B cell (primary cell): ENCODE measurements at regions not wholly inside any gene's neighbourhood (a gene's known extent, or its start where the extent isn't known, plus 50 kb on each side); places are given as distances from the start of the nearest gene placed in this dataset.

Experiments
- ATAC-seq: fragments of 200-7000 bp; cut with Tn5 transposase; one replicate; pipeline ENCODE4 v1.10.0; 2021; ENCODE audit warnings: low read depth, mild to moderate bottlenecking, moderate number of reproducible peaks, moderate library complexity
- CTCF ChIA-PET: fragments of 350-600 bp; sonication (Branson Sonifier 250); formaldehyde crosslinking; loops from one replicate; lab custom pipeline; 2021; ENCODE audit warnings: antibody characterized with exemption, inconsistent platforms; lab: Charles Lee
- POLR2A ChIA-PET: fragments of 350-600 bp; sonication (Branson Sonifier 250); formaldehyde crosslinking; loops from one replicate; lab custom pipeline; 2021; ENCODE audit warnings: antibody characterized with exemption; lab: Charles Lee
- DNase-seq: peaks from one replicate; pipeline ENCODE4 v3.0.0; 2013
- H2AFZ ChIP-seq: 2 replicates; pipeline ENCODE4 v1.6.1; 2012; ENCODE audit warnings: mild to moderate bottlenecking, low read depth, low read length; ENCODE audit not compliant: insufficient read depth, poor library complexity, severe bottlenecking
- H3K27ac ChIP-seq, 2 donors: 1 replicate in 1 of 2; 2 replicates in 1 of 2; pipeline ENCODE4 v1.5.1; 2012 to 2013; ENCODE audit warnings: low read length in 2 of 2, mild to moderate bottlenecking in 2 of 2, moderate library complexity in 1 of 2
- H3K27me3 ChIP-seq, 4 experiments: fragments of 200-600 bp in 1 of 4; sonication (generic) in 1 of 4; replicated peaks in 1 of 4; 1 replicate in 2 of 4; 2 replicates in 2 of 4; pipeline versions ENCODE4 v1.6.1 to v1.7.0; 2013 to 2016; ENCODE audit warnings: low read length in 3 of 4, mild to moderate bottlenecking in 2 of 4, mixed read lengths in 1 of 4, moderate library complexity in 1 of 4; ENCODE audit not compliant: insufficient read depth in 4 of 4, control insufficient read depth in 3 of 4; ENCODE audit errors: control extremely low read depth in 1 of 4
- H3K36me3 ChIP-seq, 2 experiments: replicated peaks in 1 of 2; 1 replicate in 1 of 2; 2 replicates in 1 of 2; pipeline versions ENCODE4 v1.6.1 to v1.7.1; 2013; ENCODE audit warnings: low read length in 1 of 2; ENCODE audit not compliant: insufficient read depth in 2 of 2, control insufficient read depth in 1 of 2; ENCODE audit errors: control extremely low read depth in 1 of 2, extremely low read depth in 1 of 2
- H3K4me1 ChIP-seq, 2 donors: fragments of 200-600 bp in 1 of 2; sonication (generic) in 1 of 2; 1 replicate in 1 of 2; 2 replicates in 1 of 2; pipeline versions ENCODE4 v1.5.1 to v1.6.1; 2013 to 2017; ENCODE audit warnings: low read length in 2 of 2; ENCODE audit not compliant: control insufficient read depth in 2 of 2, insufficient read depth in 2 of 2
- H3K4me2 ChIP-seq: replicated peaks from 2 replicates; pipeline ENCODE3; 2012; ENCODE audit warnings: mild to moderate bottlenecking, low read depth, low read length; ENCODE audit not compliant: poor library complexity, severe bottlenecking
- H3K4me3 ChIP-seq, 5 experiments: fragments of 200-600 bp in 1 of 5; sonication (generic) in 1 of 5; 1 replicate in 3 of 5; 2 replicates in 2 of 5; pipeline versions ENCODE4 v1.5.1 to v1.7.0; 2011 to 2016; ENCODE audit warnings: low read length in 4 of 5, mild to moderate bottlenecking in 4 of 5, low read depth in 2 of 5, control low read depth in 1 of 5, moderate library complexity in 1 of 5; ENCODE audit not compliant: insufficient read depth in 1 of 5; ENCODE audit errors: control extremely low read depth in 1 of 5, extremely low read depth in 1 of 5
- H3K79me2 ChIP-seq: fragments of 200-600 bp; sonication (generic); one replicate; pipeline ENCODE4 v1.6.0; 2016; ENCODE audit warnings: low read length; ENCODE audit not compliant: control insufficient read depth, insufficient read depth
- H3K9ac ChIP-seq: fragments of 200-600 bp; sonication (generic); 2 replicates; pipeline ENCODE4 v1.6.1; 2017; ENCODE audit warnings: mild to moderate bottlenecking, low read length, moderate library complexity
- H3K9me3 ChIP-seq, 3 donors: one replicate each; pipeline versions ENCODE4 v1.6.1 to v1.7.1; 2013; ENCODE audit warnings: low read length in 2 of 3; ENCODE audit not compliant: control insufficient read depth in 2 of 3, insufficient read depth in 1 of 3; ENCODE audit errors: control extremely low read depth in 1 of 3
- H4K20me1 ChIP-seq: 2 replicates; pipeline ENCODE4 v1.6.0; 2012; ENCODE audit warnings: mild to moderate bottlenecking, low read length; ENCODE audit not compliant: insufficient read depth, control insufficient read depth, poor library complexity, severe bottlenecking
- H3K27ac Mint-ChIP-seq: one replicate; pipeline ENCODE4 v1.8.0; 2021; ENCODE audit warnings: mixed read lengths
- H3K27me3 Mint-ChIP-seq: one replicate; pipeline ENCODE4 v1.8.0; 2021; ENCODE audit warnings: mixed read lengths
- H3K4me1 Mint-ChIP-seq: one replicate; pipeline ENCODE4 v1.8.0; 2021; ENCODE audit warnings: mixed read lengths
- H3K4me3 Mint-ChIP-seq: one replicate; pipeline ENCODE4 v1.8.0; 2021; ENCODE audit warnings: mixed read lengths
- H3K9me3 Mint-ChIP-seq: one replicate; pipeline ENCODE4 v1.8.0; 2022; ENCODE audit warnings: mixed read lengths; ENCODE audit not compliant: insufficient read depth
- CTCF ChIP-seq: fragments of 200-600 bp; IDR thresholded peaks from one replicate; pipeline ENCODE4 v1.8.0; 2022; ENCODE audit warnings: antibody characterized with exemption, mild to moderate bottlenecking
- EZH2 ChIP-seq: IDR thresholded peaks from 2 replicates; pipeline ENCODE4 v1.6.1; 2012; ENCODE audit warnings: borderline replicate concordance, low read depth, mild to moderate bottlenecking, moderate library complexity, low read length; ENCODE audit not compliant: insufficient read depth, poor library complexity, severe bottlenecking
- WGBS: methylation state at CpG from one replicate; pipeline ENCODE4 v1.1.5; 2013; ENCODE audit warnings: missing lambda C conversion rate; ENCODE audit not compliant: insufficient coverage; 5-methylcytosine and 5-hydroxymethylcytosine counted together
- intact Hi-C: fragments of 100-400 bp; cut with micrococcal nuclease; formaldehyde crosslinking; loops from one replicate; pipeline ENCODE4 v1.10.0; 2022

GRCh38 chr12:114611145-114612018 is 72.6 kb downstream of the TBX3 start:
- Histone ChIP-seq H3K9ac (no peak overlapping the region), H3K79me2 (no peaks in the 10 kb centered on the region), H3K4me1 (no peaks in the 10 kb centered on the region), H3K9me3 (peaks cover 0 to 7% (median 3%) of the 10 kb centered on the region in 3 donors), H4K20me1 (no peaks in the 10 kb centered on the region), H3K27me3 (no peaks in the 10 kb centered on the region), H3K4me2 (no peak overlapping the region), H3K36me3 (no peaks in the 10 kb centered on the region), H3K27ac (no peak overlapping the region), H3K4me3 (no peak overlapping the region), H2AFZ (no peak overlapping the region)
- Mint-ChIP-seq H3K27ac (no peak overlapping the region), H3K4me1 (no peaks in the 10 kb centered on the region), H3K9me3 (peaks cover 8% of the 10 kb centered on the region), H3K4me3 (no peak overlapping the region), H3K27me3 (peaks cover 12% of the 10 kb centered on the region)
- no peak for ATAC-seq
- intact Hi-C loops: no loop called here
- ChIA-PET POLR2A (no interaction called here), CTCF (interaction anchor here (0.6 kb wide), 1 partner anchor 50 kb away, joined by 3 read pairs; no protein-coding TSS in a partner anchor)
- no peak for TF ChIP-seq EZH2
- TF ChIP-seq CTCF: no peak
- DNase-seq: no peak
- 80% methylated on average over 1 of the region's 8 CpGs for WGBS

- H3K9me3 ChIP-seq: no peaks in the 10 kb centered on the region
- intact Hi-C loops: no loop called here
- H3K4me1 Mint-ChIP-seq: no peaks in the 10 kb centered on the region
- no peaks in the 10 kb centered on the region for H3K27me3 ChIP-seq
- ChIA-PET CTCF (no interaction called here), POLR2A (no interaction called here)
- no peaks in the 10 kb centered on the region for H3K36me3 ChIP-seq
- DNase-seq: no peak
- H3K27ac Mint-ChIP-seq: no peak overlapping the region
- H3K4me3 Mint-ChIP-seq: no peak overlapping the region
- TF ChIP-seq EZH2 (no peak), CTCF (no peak)
- H3K4me1 ChIP-seq: no peaks in the 10 kb centered on the region
- no peaks in the 10 kb centered on the region for H3K9me3 Mint-ChIP-seq
- WGBS: 83% methylated on average over 1 of the region's 3 CpGs
- H3K79me2 ChIP-seq: no peaks in the 10 kb centered on the region
- H3K4me3 ChIP-seq: no peak overlapping the region
- H3K9ac ChIP-seq: no peak overlapping the region
- peaks cover 12% of the 10 kb centered on the region for H3K27me3 Mint-ChIP-seq
- H2AFZ ChIP-seq: no peak overlapping the region
- ATAC-seq: no peak
- H4K20me1 ChIP-seq: no peaks in the 10 kb centered on the region
- no peak overlapping the region for H3K27ac ChIP-seq
- no peak overlapping the region for H3K4me2 ChIP-seq
Measured at GRCh38 chr12:114608509-114608908, 75.5 kb downstream of the TBX3 start.
